Transverse colon (tissue), 4 donors: ENCODE measurements at regions not wholly inside any gene's neighbourhood (a gene's known extent, or its start where the extent isn't known, plus 50 kb on each side); places are given as distances from the start of the nearest gene placed in this dataset.

ENCODE experiments used
- DNase-seq: peaks from one replicate; pipeline ENCODE4 v3.0.0-alpha.2; 2019
- H3K27ac ChIP-seq, 4 donors: fragments of 200-600 bp; sonication (generic); 2 replicates each; pipeline ENCODE4 v1.5.1; 2016 to 2018; ENCODE audit warnings: inconsistent platforms in 4 of 4
- H3K27me3 ChIP-seq: fragments of 200-600 bp; sonication (generic); 2 replicates; pipeline ENCODE4 v1.5.1; 2017; ENCODE audit warnings: inconsistent platforms
- H3K36me3 ChIP-seq, 4 donors: fragments of 200-600 bp; sonication (generic); 2 replicates each; pipeline ENCODE4 v1.5.1; 2017 to 2019; ENCODE audit warnings: inconsistent platforms in 4 of 4
- H3K4me1 ChIP-seq, 4 donors: fragments of 200-600 bp; sonication (generic); 2 replicates each; pipeline ENCODE4 v1.5.1; 2017 to 2020; ENCODE audit warnings: inconsistent platforms in 4 of 4
- H3K4me3 ChIP-seq, 4 donors: fragments of 200-600 bp; sonication (generic); 1 replicate in 1 of 4; 2 replicates in 3 of 4; pipeline versions ENCODE4 v1.5.1 to v1.6.1; 2017 to 2019; ENCODE audit warnings: inconsistent platforms in 4 of 4
- H3K9me3 ChIP-seq, 2 donors: fragments of 200-600 bp; sonication (generic); 2 replicates each; pipeline ENCODE4 v1.5.1; 2017 to 2019; ENCODE audit warnings: inconsistent platforms in 2 of 2
- CTCF ChIP-seq, 5 experiments: fragments of 200-600 bp in 3 of 5; fragments of 450-650 bp in 2 of 5; sonication (generic) in 3 of 5; IDR thresholded peaks; 1 replicate in 2 of 5; 2 replicates in 3 of 5; pipeline ENCODE4 v1.5.1; 2016 to 2017; ENCODE audit warnings: antibody characterized with exemption in 5 of 5, inconsistent platforms in 3 of 5, mild to moderate bottlenecking in 2 of 5, moderate library complexity in 1 of 5
- EP300 ChIP-seq: sonication (generic); formaldehyde crosslinking; IDR thresholded peaks from one replicate; pipeline ENCODE4 v1.6.1; 2017; ENCODE audit warnings: antibody characterized with exemption, low read depth
- POLR2A ChIP-seq: fragments of 450-650 bp; IDR thresholded peaks from one replicate; pipeline ENCODE4 v1.6.1; 2016; ENCODE audit warnings: antibody characterized with exemption, mild to moderate bottlenecking, moderate library complexity
- POLR2AphosphoS5 ChIP-seq, 3 donors: sonication (generic); formaldehyde crosslinking; IDR thresholded peaks; one replicate each; pipeline ENCODE4 v1.6.1; 2016; ENCODE audit warnings: antibody characterized with exemption in 3 of 3
- WGBS, 2 donors: methylation state at CpG; one replicate each; pipeline ENCODE4 v1.1.5; 2018; ENCODE audit warnings: low coverage in 1 of 2; 5-methylcytosine and 5-hydroxymethylcytosine counted together
- in situ Hi-C, 4 donors: fragments of 200-750 bp; cut with MboI; loops; one replicate each; pipeline versions ENCODE4 v1.15.0 to v1.15.1; 2017; ENCODE audit warnings: low sequenced_read_pairs in 3 of 4, low pct_ligation_motif_present in 1 of 4, low pct_unique_long_range_greater_than_20kb in 1 of 4
- intact Hi-C: fragments of 100-400 bp; cut with DNase I; formaldehyde crosslinking; loops from one replicate; pipeline ENCODE4 v1.15.1; 2023; ENCODE audit warnings: low total_unique reads

DNA sequence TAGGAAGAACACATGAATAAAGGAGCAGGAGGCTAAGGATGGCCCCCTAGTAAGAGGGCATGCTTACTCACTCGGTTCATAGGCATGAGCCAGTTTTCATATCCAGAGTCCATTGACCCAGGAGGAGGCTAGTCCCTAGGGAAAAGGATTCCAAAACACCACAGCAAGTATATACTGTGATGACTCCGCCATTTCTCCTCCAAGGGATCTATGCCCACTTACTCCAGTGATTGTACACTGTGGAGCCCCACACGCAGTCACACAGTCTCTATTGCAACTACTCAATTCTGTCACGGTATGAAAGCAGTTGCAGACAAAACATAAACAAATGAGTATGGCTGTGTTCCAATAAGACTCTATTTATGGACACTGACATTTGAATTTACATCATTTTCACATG is 117.7 kb upstream of the ALDH1B1 start:
- H3K4me3 ChIP-seq, result no peak overlapping the region
- H3K4me1 ChIP-seq, result peaks cover 0 to 2% (median 0%) of the 10 kb centered on the region in 4 donors
- no peaks in the 10 kb centered on the region for H3K27me3 ChIP-seq
- no peak overlapping the region for H3K27ac ChIP-seq
- TF ChIP-seq POLR2A (no peak), POLR2AphosphoS5 (IDR thresholded peaks at IDR 0.05) (no peak), EP300 (no peak), CTCF (IDR thresholded peaks at IDR 0.05) (no peak)
- no peaks in the 10 kb centered on the region for H3K9me3 ChIP-seq
- no peaks in the 10 kb centered on the region for H3K36me3 ChIP-seq
- 68% methylated on average over 4 of the region's 4 CpGs; no CpG with 5 or more reads in 1 of the 2 donors for WGBS, 2 donors
- in situ Hi-C loops, result no loop called here
- no peak for DNase-seq
- intact Hi-C loops, result no loop called here

GRCh38 chr9:38272710-38273109 is 119.8 kb upstream of the ALDH1B1 start:
- H3K27ac ChIP-seq, result no peak overlapping the region
- no peaks in the 10 kb centered on the region for H3K4me1 ChIP-seq
- no peaks in the 10 kb centered on the region for H3K9me3 ChIP-seq
- H3K27me3 ChIP-seq, result no peaks in the 10 kb centered on the region
- H3K4me3 ChIP-seq, result no peak overlapping the region
- in situ Hi-C loops (no loop called here), intact Hi-C loops (no loop called here)
- DNase-seq, result no peak
- H3K36me3 ChIP-seq, result no peaks in the 10 kb centered on the region
- no peak for TF ChIP-seq CTCF (IDR thresholded peaks at IDR 0.05)
- no peak for TF ChIP-seq POLR2A
- TF ChIP-seq EP300, result no peak
- no peak for TF ChIP-seq POLR2AphosphoS5 (IDR thresholded peaks at IDR 0.05)
- WGBS, 2 donors, result 63% methylated on average over 1 of the region's 1 CpG; no CpG with 5 or more reads in 1 of the 2 donors

- in situ Hi-C loops (no loop called here), intact Hi-C loops (no loop called here)
- no peak for DNase-seq
- Histone ChIP-seq H3K4me1 (no peaks in the 10 kb centered on the region), H3K9me3 (peaks cover 0 to under 1% of the 10 kb centered on the region in 2 donors), H3K27me3 (no peaks in the 10 kb centered on the region), H3K4me3 (no peak overlapping the region), H3K27ac (no peak overlapping the region), H3K36me3 (no peaks in the 10 kb centered on the region)
- 66 to 86% methylated on average over 1 to 3 of the region's 3 CpGs for WGBS, 2 donors
- TF ChIP-seq CTCF (IDR thresholded peaks at IDR 0.05), result no peak
- TF ChIP-seq EP300, result no peak
- no peak for TF ChIP-seq POLR2A
- TF ChIP-seq POLR2AphosphoS5 (IDR thresholded peaks at IDR 0.05), result no peak
Observed at GRCh38 chr9:38271666-38272241, 120.7 kb upstream of the ALDH1B1 start.

- H3K4me1 ChIP-seq, result no peaks in the 10 kb centered on the region
- H3K9me3 ChIP-seq, result peaks cover 11 to 12% of the 10 kb centered on the region in 2 donors
- no peak for TF ChIP-seq CTCF (IDR thresholded peaks at IDR 0.05)
- no peak for TF ChIP-seq POLR2AphosphoS5 (IDR thresholded peaks at IDR 0.05)
- TF ChIP-seq EP300, result no peak
- no peak for TF ChIP-seq POLR2A
- H3K27ac ChIP-seq, result no peak overlapping the region
- no peaks in the 10 kb centered on the region for H3K36me3 ChIP-seq
- 59 to 100% methylated on average over 2 to 4 of the region's 4 CpGs for WGBS, 2 donors
- intact Hi-C loops, result no loop called here
- in situ Hi-C loops, result no loop called here
- no peak overlapping the region for H3K4me3 ChIP-seq
- H3K27me3 ChIP-seq, result no peaks in the 10 kb centered on the region
- no peak for DNase-seq
Observed at GRCh38 chr9:38269775-38270174, 122.7 kb upstream of the ALDH1B1 start.
